ENCODE measurements at regions not wholly inside any gene's neighbourhood (a gene's known extent, or its start where the extent isn't known, plus 50 kb on each side); places are given as distances from the start of the nearest gene placed in this dataset.
A peak's percentile ranks its signal among the peaks of the same experiment; 100 is the strongest.

- Histone ChIP-seq H3K9me3 (ENCODE audit: control insufficient read depth, insufficient read depth, low read length) (no peaks in the 10 kb centered on the region), H3K4ac (ENCODE audit: low read depth, low read length) (peak overlapping the region; percentile 97), H4K20me1 (ENCODE audit: insufficient read depth, low read length) (no peaks in the 10 kb centered on the region), H3K18ac (ENCODE audit: low read depth, low read length) (peak overlapping the region; percentile 39), H3K4me3 (ENCODE audit: insufficient read depth, low read depth, low read length) (no peak overlapping the region), H4K91ac (ENCODE audit: insufficient read depth, low read depth, low read length) (peak overlapping the region; percentile 92), H3K9ac (ENCODE audit: low read depth, low read length) (no peak overlapping the region), H2BK5ac (ENCODE audit: low read depth, low read length, poor library complexity, severe bottlenecking) (peak overlapping the region; percentile 74), H4K5ac (ENCODE audit: low read depth, low read length) (peak overlapping the region; percentile 11; the same call in 1 of the 2 replicates), H2AK5ac (ENCODE audit: low read depth, low read length) (peak overlapping the region; percentile 85), H2AK9ac (replicated peaks; ENCODE audit: low read depth, low read length, poor library complexity) (no peak overlapping the region), H3K79me1 (ENCODE audit: low read depth in 1 of 2, low read length in 2 of 2) (no peaks in the 10 kb centered on the region), H3K27ac (ENCODE audit: insufficient read depth, low read length) (peak overlapping the region; percentile 67), H2BK20ac (ENCODE audit: low read depth, low read length) (peak overlapping the region; percentile 97), H3K23ac (ENCODE audit: low read depth, low read length) (peak overlapping the region; percentile 41; the same call in 1 of the 2 replicates), H3K36me3 (ENCODE audit: control insufficient read depth, insufficient read depth, low read length) (no peaks in the 10 kb centered on the region), H3K4me1 (ENCODE audit: control insufficient read depth, insufficient read depth, low read length) (peaks cover 8% of the 10 kb centered on the region), H3K14ac (replicated peaks; ENCODE audit: low read depth, low read length) (peak overlapping the region; percentile 97), H4K8ac (ENCODE audit: low read depth in 2 of 2, low read length in 2 of 2) (peak overlapping the region; percentile 37 to 90; a peak in 3 of 4 replicates), H3K27me3 (ENCODE audit: control insufficient read depth, insufficient read depth, low read length) (no peaks in the 10 kb centered on the region), H3K4me2 (ENCODE audit: low read depth, low read length) (peak overlapping the region; percentile 14; the same call in 1 of the 2 replicates), H2BK120ac (ENCODE audit: low read depth, low read length) (peak overlapping the region; percentile 95), H3K9me1 (ENCODE audit: insufficient read depth, low read length) (peaks cover 9% of the 10 kb centered on the region), H2AFZ (replicated peaks; ENCODE audit: low read length, poor library complexity) (peak overlapping the region; percentile 40), H2BK15ac (ENCODE audit: low read depth, low read length) (peak overlapping the region; percentile 88; the same call in 1 of the 3 replicates), H3K56ac (ENCODE audit: extremely low read depth, insufficient read depth, low read length) (peak overlapping the region; percentile 71; the same call in 1 of the 2 replicates)
- intact Hi-C loops (cut with micrococcal nuclease) = no loop called here
- 83% methylated on average over 1 of the region's 5 CpGs; no CpG with 5 or more reads in 1 of the 2 experiments for WGBS, 2 experiments (ENCODE audit: extremely low coverage in 2 of 2, insufficient read length in 1 of 2)
- dilution Hi-C loops (cut with HindIII; ENCODE audit: low sequenced_read_pairs, unreplicated experiment) = no loop called here
- in situ Hi-C loops (cut with MboI; ENCODE audit: low sequenced_read_pairs) = no loop called here
- TF ChIP-seq BHLHE40 (IDR thresholded peaks at IDR 0.05; ENCODE audit: low read depth, low read length) (peak; percentile 92), CEBPB (IDR thresholded peaks at IDR 0.05; ENCODE audit: low read depth, low read length) (no peak)
- no TSS peak for BruUV-seq (replicated peaks)
- DNase-seq = peak; percentile 71
- peak; percentile 77 for ATAC-seq (ENCODE audit: low read depth)
- POLR2A ChIA-PET (ENCODE audit: unreplicated experiment) = no interaction called here
- CTCF ChIA-PET = interaction anchor here (0.5 kb wide), 1 partner anchor 10 kb away, joined by 4 read pairs; no protein-coding TSS in a partner anchor
These were observed 404.7 kb downstream of the IRS2 start for GRCh38 chr13:109381546-109382180.

All from IMR-90 (cell line).